SKM-1 treated with dmso at 0.1 percent for 144 hours (cell line): ENCODE measurements at regions not wholly inside any gene's neighbourhood (a gene's known extent, or its start where the extent isn't known, plus 50 kb on each side); places are given as distances from the start of the nearest gene placed in this dataset.

ENCODE experiments used
- DNase-seq: peaks from one replicate; lab custom pipeline; 2025; ENCODE audit not compliant: unreplicated experiment; lab: John Stamatoyannopoulos, UW

DNA sequence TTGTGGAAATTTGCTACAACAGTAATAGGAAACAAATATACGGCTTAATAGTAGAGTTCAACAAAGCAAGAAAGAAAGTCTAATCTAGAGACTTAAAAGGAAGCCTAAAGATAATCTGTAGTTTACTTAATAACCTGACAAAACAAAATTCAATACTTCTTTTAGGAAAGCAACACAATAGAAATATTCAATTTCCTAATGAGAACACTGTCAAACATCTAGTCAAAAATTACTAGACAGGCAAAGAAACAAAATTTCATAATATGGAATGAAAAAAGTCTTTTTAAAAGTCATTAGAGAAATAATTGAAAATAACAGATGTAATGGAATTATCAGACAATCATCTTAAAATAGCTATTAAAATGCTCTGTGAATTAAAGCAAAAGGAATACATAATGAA is 692.5 kb upstream of the ADAMTS16 start:
- no peak for DNase-seq

DNA sequence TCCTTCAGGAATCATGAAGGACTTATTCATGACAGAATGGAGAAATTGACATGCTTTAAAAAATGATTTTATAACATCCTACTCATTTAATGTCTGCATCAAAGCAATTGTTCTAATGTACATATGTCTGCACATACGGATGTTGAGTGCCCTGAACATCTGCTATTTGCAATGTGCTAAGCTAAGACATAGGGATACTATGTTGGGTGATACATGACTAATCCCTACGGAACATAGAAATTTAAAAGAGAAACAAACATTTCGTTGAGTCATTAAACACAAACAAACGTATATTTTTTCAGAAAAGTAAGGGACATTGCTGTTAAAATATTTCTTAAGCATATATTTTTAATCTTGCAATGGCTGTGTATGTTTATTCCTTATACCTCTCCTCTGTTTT is 686.5 kb upstream of the ADAMTS16 start:
- no peak for DNase-seq

DNA sequence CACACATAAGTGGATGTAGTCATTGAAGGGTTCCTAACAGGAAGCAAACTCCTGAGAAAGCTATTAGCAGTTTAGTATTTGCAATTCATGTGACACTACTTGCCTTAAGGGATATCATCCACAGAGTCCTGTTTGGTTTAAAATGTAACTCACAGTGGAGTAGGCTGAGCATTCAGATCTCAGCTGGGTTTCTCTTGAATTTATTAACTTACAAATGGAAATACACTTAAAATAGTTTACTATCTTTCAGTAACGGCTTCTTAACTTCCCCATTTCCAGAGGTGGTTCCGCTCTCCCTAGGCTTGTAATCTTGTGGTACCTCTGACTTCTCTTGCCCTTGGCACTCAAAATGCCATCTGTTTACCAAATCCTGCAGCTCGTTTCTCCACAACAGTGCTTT is 660.7 kb upstream of the ADAMTS16 start:
- no peak for DNase-seq

DNA sequence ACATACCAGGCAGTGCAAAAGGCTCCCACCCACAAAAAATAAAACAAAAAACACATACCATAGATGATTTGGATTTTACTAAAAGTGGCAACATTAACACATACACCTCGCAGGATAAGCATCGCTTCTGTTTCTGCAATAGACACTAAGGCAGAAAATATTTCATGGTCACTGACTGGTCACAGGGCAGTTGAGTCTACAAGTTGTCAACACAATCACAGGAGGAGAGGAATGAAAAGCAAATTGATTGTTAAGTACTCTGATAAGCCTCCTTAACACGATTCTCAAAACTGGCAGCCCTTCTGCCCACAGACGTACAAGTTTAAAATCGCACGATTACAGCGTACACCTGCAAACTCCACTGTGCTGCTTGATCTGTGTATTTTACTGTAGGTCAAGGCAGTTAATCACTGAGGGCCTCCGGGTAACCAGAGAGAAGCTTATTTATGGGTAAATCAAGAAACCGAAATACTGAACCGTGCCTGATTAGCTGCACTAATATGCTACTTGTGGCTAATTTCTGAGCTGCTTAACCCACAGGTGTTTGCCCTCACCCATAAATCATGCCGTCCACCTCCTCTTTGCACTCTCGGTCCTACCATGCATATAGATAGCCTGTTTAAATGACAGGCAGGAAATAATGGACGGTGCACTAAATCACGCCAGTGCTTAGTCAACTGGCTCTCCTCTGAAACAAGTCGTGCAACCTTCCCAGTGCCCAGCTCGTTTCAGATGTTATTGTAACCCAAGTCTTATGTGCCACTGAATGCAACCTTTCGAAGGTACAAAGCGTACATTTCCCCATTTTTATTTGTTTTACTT is 659.4 kb upstream of the ADAMTS16 start:
- no peak for DNase-seq

DNA sequence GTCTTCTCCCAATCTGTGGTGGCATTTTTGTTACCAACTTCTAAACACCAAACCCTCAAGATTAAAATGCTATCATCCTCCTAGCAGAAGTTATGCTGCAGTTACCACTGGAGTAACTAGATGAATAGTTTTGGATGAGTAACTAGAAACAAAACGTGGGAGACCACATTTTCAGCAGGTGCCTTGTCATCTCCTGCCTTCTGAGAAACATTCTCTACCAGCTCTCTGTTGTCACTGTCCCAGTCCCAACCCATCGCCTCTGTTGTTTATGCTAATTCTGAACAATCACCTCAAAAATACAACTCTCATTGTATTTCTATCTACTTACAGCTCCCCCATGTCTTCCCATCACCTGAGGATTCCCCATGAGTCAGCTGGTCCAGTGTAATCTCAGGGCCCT is 652.5 kb upstream of the ADAMTS16 start:
- DNase-seq: no peak

DNA sequence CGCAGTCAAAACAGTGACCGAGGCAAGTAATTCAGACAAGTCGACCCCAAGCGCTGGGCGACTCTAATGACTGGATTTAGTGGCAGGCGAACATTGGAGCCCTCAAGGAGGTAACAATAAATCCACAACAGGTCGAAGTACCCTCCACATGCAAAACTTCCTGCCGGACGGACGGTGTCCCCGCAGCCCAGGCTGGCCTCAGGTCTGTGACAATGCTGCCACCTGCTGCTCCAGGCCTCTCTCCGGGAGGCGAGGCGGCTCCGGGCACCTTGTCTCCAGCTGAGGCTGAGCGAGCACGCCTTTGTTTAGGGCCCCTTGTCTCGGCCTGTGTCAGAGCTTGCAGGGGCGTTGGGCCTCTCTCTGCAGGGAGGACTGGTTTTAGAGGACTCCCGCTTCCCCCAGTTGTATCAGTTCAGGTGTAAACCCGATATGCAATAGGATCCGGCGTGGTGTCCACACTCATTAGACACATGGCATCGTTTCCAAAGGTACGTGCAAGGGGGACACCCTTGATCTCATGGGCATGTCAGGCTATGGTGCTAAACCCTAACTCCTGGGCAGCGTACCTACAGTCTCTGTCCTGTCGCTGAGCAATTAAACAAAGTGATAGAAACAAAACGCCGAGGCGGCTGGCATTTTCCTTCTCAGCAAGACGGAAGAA is 628.0 kb upstream of the ADAMTS16 start:
- no peak for DNase-seq

GRCh38 chr5:4513381-4513780 is 626.7 kb upstream of the ADAMTS16 start:
- no peak for DNase-seq

GRCh38 chr5:4514067-4514648 is 626.0 kb upstream of the ADAMTS16 start:
- no peak for DNase-seq

DNA sequence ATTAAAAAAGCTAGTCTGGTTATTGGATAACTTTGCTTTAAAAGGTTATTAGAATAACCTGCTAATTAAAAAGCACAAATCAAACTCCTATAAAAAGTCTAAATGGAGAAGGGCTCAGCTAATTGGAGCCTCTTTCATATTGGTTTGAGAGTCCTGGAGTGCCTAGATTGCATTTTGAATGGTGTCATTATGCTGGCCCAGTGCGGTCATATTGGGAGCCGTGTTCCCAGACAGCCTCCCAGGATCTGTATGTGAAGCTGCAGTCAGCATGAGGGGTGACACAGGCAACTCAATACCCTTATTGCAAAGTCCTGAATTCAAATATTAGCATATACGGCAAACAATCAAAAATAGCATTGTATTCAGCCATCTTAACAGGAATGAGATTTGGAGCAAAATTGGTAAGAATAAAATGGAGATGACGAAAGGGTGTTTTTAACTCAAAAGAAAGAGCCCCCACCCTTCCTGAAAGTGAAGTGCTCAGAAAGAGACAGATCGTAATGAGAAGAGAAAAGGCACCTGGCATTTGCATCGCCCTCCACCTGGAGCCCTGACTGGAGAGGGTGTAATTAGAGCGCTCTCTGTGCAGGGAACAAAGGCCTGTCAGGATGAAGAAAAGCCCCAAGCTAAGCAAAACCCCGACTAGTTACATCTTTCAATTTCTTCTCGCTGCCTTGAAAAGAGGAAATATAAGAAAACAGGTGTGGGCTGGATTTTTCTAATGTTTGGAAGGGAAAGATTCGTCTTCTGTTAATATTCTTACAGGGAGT is 621.0 kb upstream of the ADAMTS16 start:
- DNase-seq: no peak

DNA sequence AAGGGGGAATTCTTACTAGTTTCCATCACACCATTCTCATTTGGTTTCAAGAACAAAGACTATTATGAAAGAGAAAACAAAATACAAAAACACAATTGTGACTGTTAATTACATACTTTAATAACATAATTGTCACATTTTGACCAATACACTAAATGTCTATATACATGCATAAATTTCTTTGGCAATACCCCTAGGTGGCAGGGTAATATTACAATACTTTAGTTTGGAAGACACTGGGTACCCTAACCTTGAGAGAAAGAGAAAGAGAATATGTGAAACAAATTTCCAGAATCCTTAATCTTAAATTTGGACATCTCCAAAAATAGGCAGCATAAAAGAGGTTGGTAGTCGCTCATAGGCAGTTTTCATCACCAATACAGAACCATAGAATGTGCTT is 619.6 kb upstream of the ADAMTS16 start:
- DNase-seq: no peak

- DNase-seq: no peak
These were observed 617.1 kb upstream of the ADAMTS16 start for GRCh38 chr5:4523038-4523437.

- DNase-seq: no peak
These were observed 608.1 kb upstream of the ADAMTS16 start for GRCh38 chr5:4531756-4532704.

- DNase-seq: no peak
These were observed 607.4 kb upstream of the ADAMTS16 start for GRCh38 chr5:4532705-4533080.

DNA sequence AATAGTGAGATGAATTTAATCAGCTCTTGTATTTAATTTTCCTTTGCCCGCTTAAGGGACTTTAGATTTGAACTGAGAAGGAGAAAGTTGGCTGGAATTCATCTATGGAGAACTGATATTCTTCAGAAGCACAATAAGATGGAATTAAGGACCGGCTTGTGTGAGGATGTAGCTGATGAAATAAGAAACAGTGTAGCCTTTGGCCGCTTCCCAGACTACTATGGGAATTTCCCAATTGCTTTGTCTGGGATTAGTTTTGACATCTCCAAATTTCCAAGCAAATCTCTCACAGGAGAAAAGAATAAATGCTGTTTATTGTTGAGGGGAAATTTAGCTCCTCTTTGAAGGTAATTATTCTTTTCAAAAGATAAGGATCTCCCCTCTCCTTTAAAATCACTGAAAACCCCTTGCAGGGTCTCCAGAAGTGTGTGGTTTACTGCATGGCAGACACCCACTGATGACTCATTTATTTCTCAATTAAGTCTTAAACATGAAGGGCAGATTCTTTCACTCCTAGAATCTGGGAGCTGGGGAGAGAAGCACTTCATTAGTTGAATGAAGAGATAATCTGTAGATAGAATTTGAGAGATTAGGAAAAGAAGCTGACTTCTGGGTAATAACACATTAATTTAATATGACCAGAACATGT is 606.5 kb upstream of the ADAMTS16 start:
- no peak for DNase-seq

GRCh38 chr5:4537489-4537888 is 602.6 kb upstream of the ADAMTS16 start:
- no peak for DNase-seq

- DNase-seq: no peak
These were observed 599.6 kb upstream of the ADAMTS16 start for GRCh38 chr5:4540375-4541173.

GRCh38 chr5:4541334-4541733 is 598.8 kb upstream of the ADAMTS16 start:
- DNase-seq: no peak

GRCh38 chr5:4542145-4542778 is 597.9 kb upstream of the ADAMTS16 start:
- DNase-seq: no peak
